22Rv1 (cell line): ENCODE measurements at regions not wholly inside any gene's neighbourhood (a gene's known extent, or its start where the extent isn't known, plus 50 kb on each side); places are given as distances from the start of the nearest gene placed in this dataset.

ENCODE experiments used
- ZFX ChIP-seq: fragments of 450-650 bp; IDR thresholded peaks from 2 replicates; pipeline ENCODE4 v1.6.1; 2017; ENCODE audit warnings: antibody characterized with exemption, borderline replicate concordance
- TF ChIP-seq, protein P1 (sequence below): fragments of 450-650 bp; IDR thresholded peaks from 2 replicates; pipeline ENCODE4 v1.5.1; 2017; ENCODE audit warnings: mild to moderate bottlenecking

DNA sequence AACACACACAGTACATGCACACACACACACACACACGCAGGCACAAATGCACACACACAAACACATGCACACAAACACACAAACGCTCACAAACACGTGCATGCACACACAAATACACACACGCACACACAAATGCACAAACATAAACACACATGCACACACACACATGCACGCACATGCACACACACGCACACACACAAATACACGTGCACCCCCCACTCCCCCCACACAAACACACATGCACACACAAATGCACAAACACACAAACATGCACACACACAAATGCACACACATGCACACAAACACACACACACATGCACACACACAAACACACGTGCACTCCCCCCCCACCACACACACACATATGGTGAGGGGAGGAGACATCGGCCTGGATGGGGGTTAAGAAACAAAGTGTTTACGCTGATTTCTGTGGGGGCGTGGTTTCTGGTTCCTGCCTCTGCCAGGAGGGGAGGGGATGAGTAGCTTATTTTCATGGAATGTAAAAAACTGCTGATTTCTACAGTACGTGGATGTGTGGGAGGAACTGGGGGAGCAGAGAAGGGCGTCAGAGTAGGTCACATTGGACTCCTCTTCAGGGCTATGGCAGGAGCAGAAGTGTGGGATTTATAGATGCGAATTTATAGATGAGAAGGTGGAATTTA lies 607.2 kb downstream of the QKI start:
- TF ChIP-seq, protein P1, sequence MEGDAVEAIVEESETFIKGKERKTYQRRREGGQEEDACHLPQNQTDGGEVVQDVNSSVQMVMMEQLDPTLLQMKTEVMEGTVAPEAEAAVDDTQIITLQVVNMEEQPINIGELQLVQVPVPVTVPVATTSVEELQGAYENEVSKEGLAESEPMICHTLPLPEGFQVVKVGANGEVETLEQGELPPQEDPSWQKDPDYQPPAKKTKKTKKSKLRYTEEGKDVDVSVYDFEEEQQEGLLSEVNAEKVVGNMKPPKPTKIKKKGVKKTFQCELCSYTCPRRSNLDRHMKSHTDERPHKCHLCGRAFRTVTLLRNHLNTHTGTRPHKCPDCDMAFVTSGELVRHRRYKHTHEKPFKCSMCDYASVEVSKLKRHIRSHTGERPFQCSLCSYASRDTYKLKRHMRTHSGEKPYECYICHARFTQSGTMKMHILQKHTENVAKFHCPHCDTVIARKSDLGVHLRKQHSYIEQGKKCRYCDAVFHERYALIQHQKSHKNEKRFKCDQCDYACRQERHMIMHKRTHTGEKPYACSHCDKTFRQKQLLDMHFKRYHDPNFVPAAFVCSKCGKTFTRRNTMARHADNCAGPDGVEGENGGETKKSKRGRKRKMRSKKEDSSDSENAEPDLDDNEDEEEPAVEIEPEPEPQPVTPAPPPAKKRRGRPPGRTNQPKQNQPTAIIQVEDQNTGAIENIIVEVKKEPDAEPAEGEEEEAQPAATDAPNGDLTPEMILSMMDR, result no peak
- TF ChIP-seq ZFX, result no peak
